ENCODE measurements at regions not wholly inside any gene's neighbourhood (a gene's known extent, or its start where the extent isn't known, plus 50 kb on each side); places are given as distances from the start of the nearest gene placed in this dataset.
A peak's percentile ranks its signal among the peaks of the same experiment; 100 is the strongest.
"Not testable (repeated sequence)": the region's sequence is repeated elsewhere in the genome, so short reads cannot be mapped to it uniquely, and the experiment has no call there.

GRCh38 chr6:86193821-86194220, 551.1 kb upstream of the SYNCRIP start:
- no peak overlapping the region for H3K27ac ChIP-seq
- WGBS, 3 donors = 70 to 78% (median 76%) methylated on average over 3 of the region's 3 CpGs
- no peak for TF ChIP-seq CTCF (IDR thresholded peaks at IDR 0.05)
- no peaks in the 10 kb centered on the region for H3K4me1 ChIP-seq
- no peaks in the 10 kb centered on the region for H3K9me3 ChIP-seq
- no peaks in the 10 kb centered on the region for H3K36me3 ChIP-seq (ENCODE audit: insufficient read depth in 1 of 2, low read depth in 1 of 2)
- DNase-seq = no peak
- no peaks in the 10 kb centered on the region for H3K27me3 ChIP-seq (ENCODE audit: insufficient read depth in 3 of 3, low read length in 2 of 3)
- intact Hi-C loops (cut with DNase I) = no loop called here
- ATAC-seq = no peak
- H3K4me3 ChIP-seq = no peak overlapping the region

GRCh38 chr6:86192123-86192522, 549.4 kb upstream of the SYNCRIP start:
- H3K36me3 ChIP-seq (ENCODE audit: insufficient read depth in 1 of 2, low read depth in 1 of 2) = no peaks in the 10 kb centered on the region
- no peak overlapping the region for H3K4me3 ChIP-seq
- H3K4me1 ChIP-seq = no peaks in the 10 kb centered on the region
- no peak for DNase-seq
- H3K27ac ChIP-seq = no peak overlapping the region
- 56 to 70% (median 62%) methylated on average over 3 of the region's 3 CpGs for WGBS, 3 donors
- H3K9me3 ChIP-seq = no peaks in the 10 kb centered on the region
- intact Hi-C loops (cut with DNase I) = no loop called here
- no peaks in the 10 kb centered on the region for H3K27me3 ChIP-seq (ENCODE audit: insufficient read depth in 3 of 3, low read length in 2 of 3)
- ATAC-seq = no peak
- TF ChIP-seq CTCF (IDR thresholded peaks at IDR 0.05) = no peak

- DNase-seq; H3K4me3 ChIP-seq; H3K4me1 ChIP-seq; H3K27me3 ChIP-seq (ENCODE audit: insufficient read depth in 3 of 3, low read length in 2 of 3); H3K9me3 ChIP-seq; ATAC-seq; H3K27ac ChIP-seq; H3K36me3 ChIP-seq (ENCODE audit: insufficient read depth in 1 of 2, low read depth in 1 of 2); intact Hi-C loops (cut with DNase I): not testable (repeated sequence)
- WGBS, 3 donors = 34 to 50% (median 44%) methylated on average over 9 of the region's 9 CpGs
- peak; percentile 30 for TF ChIP-seq CTCF (IDR thresholded peaks at IDR 0.05)
These were observed 532.5 kb upstream of the SYNCRIP start for GRCh38 chr6:86175149-86175548.

- no peak for ATAC-seq
- intact Hi-C loops (cut with DNase I) = no loop called here
These were observed 512.2 kb upstream of the SYNCRIP start for GRCh38 chr6:86154852-86155251.

More at GRCh38 chr6:86154852-86155251, 512.2 kb upstream of the SYNCRIP start:
- DNase-seq = no peak
- no peak overlapping the region for H3K27ac ChIP-seq
- H3K4me1 ChIP-seq = no peaks in the 10 kb centered on the region
- no peak overlapping the region for H3K4me3 ChIP-seq
- no peaks in the 10 kb centered on the region for H3K27me3 ChIP-seq (ENCODE audit: insufficient read depth in 3 of 3, low read length in 2 of 3)
- H3K9me3 ChIP-seq = no peaks in the 10 kb centered on the region
- no peaks in the 10 kb centered on the region for H3K36me3 ChIP-seq (ENCODE audit: insufficient read depth in 1 of 2, low read depth in 1 of 2)
- TF ChIP-seq CTCF (IDR thresholded peaks at IDR 0.05) = no peak

Data from psoas muscle (tissue), 7 donors.